Nephron (organoid): ENCODE measurements at regions not wholly inside any gene's neighbourhood (a gene's known extent, or its start where the extent isn't known, plus 50 kb on each side); places are given as distances from the start of the nearest gene placed in this dataset.

Experiments used
- H3K27ac Mint-ChIP-seq, 3 experiments: 2 replicates each; pipeline ENCODE4 v1.8.0; 2020; ENCODE audit warnings: mixed read lengths in 3 of 3, mild to moderate bottlenecking in 2 of 3, moderate library complexity in 1 of 3
- H3K27me3 Mint-ChIP-seq: 2 replicates; pipeline ENCODE4 v1.8.0; 2021; ENCODE audit warnings: low read depth, mild to moderate bottlenecking, moderate library complexity, mixed read lengths
- H3K36me3 Mint-ChIP-seq: 2 replicates; pipeline ENCODE4 v1.8.0; 2020; ENCODE audit warnings: low read depth, mixed read lengths
- H3K4me1 Mint-ChIP-seq: 2 replicates; pipeline ENCODE4 v1.8.0; 2020; ENCODE audit warnings: mixed read lengths
- H3K4me3 Mint-ChIP-seq, 3 experiments: 2 replicates each; pipeline ENCODE4 v1.8.0; 2020; ENCODE audit warnings: mild to moderate bottlenecking in 3 of 3, mixed read lengths in 3 of 3, moderate library complexity in 2 of 3
- H3K9me3 Mint-ChIP-seq: 2 replicates; pipeline ENCODE4 v1.8.0; 2020; ENCODE audit warnings: mixed read lengths
- CTCF ChIP-seq, 3 experiments: fragments of 200-600 bp; sonication (generic); IDR thresholded peaks; one replicate each; pipeline ENCODE4 v1.5.0; 2021; ENCODE audit warnings: antibody characterized with exemption in 3 of 3; ENCODE audit not compliant: unreplicated experiment in 3 of 3

GRCh38 chr11:119909495-119909894 lies 180.5 kb upstream of the NECTIN1 start:
- H3K4me1 Mint-ChIP-seq = peaks cover 26% of the 10 kb centered on the region
- peaks cover 14% of the 10 kb centered on the region for H3K27me3 Mint-ChIP-seq
- peaks cover 3% of the 10 kb centered on the region for H3K9me3 Mint-ChIP-seq
- H3K36me3 Mint-ChIP-seq = no peaks in the 10 kb centered on the region
- no peak overlapping the region for H3K27ac Mint-ChIP-seq
- TF ChIP-seq CTCF (IDR thresholded peaks at IDR 0.05; ENCODE audit: unreplicated experiment in 3 of 3) = no peak
- H3K4me3 Mint-ChIP-seq = no peak overlapping the region

- H3K27me3 Mint-ChIP-seq = peaks cover 12% of the 10 kb centered on the region
- TF ChIP-seq CTCF (IDR thresholded peaks at IDR 0.05; ENCODE audit: unreplicated experiment in 3 of 3) = no peak
- no peak overlapping the region for H3K27ac Mint-ChIP-seq
- peaks cover 2% of the 10 kb centered on the region for H3K9me3 Mint-ChIP-seq
- no peaks in the 10 kb centered on the region for H3K36me3 Mint-ChIP-seq
- peaks cover 26% of the 10 kb centered on the region for H3K4me1 Mint-ChIP-seq
- H3K4me3 Mint-ChIP-seq = no peak overlapping the region
Measured at GRCh38 chr11:119909077-119909476, 180.1 kb upstream of the NECTIN1 start.

- no peak for TF ChIP-seq CTCF (IDR thresholded peaks at IDR 0.05; ENCODE audit: unreplicated experiment in 3 of 3)
- H3K4me3 Mint-ChIP-seq = no peak overlapping the region
- H3K27ac Mint-ChIP-seq = peak overlapping the region in 1 of 3 experiments; percentile 46
- peaks cover 12% of the 10 kb centered on the region for H3K27me3 Mint-ChIP-seq
- H3K4me1 Mint-ChIP-seq = peaks cover 26% of the 10 kb centered on the region
- no peaks in the 10 kb centered on the region for H3K9me3 Mint-ChIP-seq
- H3K36me3 Mint-ChIP-seq = no peaks in the 10 kb centered on the region
Measured at GRCh38 chr11:119908573-119908904, 179.5 kb upstream of the NECTIN1 start.

GRCh38 chr11:119907878-119908572 lies 179.0 kb upstream of the NECTIN1 start:
- H3K4me1 Mint-ChIP-seq = peaks cover 29% of the 10 kb centered on the region
- H3K4me3 Mint-ChIP-seq = no peak overlapping the region
- TF ChIP-seq CTCF (IDR thresholded peaks at IDR 0.05; ENCODE audit: unreplicated experiment in 3 of 3) = no peak
- H3K27me3 Mint-ChIP-seq = peaks cover 12% of the 10 kb centered on the region
- H3K27ac Mint-ChIP-seq = peak overlapping the region in 1 of 3 experiments; percentile 46
- H3K9me3 Mint-ChIP-seq = no peaks in the 10 kb centered on the region
- no peaks in the 10 kb centered on the region for H3K36me3 Mint-ChIP-seq

- TF ChIP-seq CTCF (IDR thresholded peaks at IDR 0.05; ENCODE audit: unreplicated experiment in 3 of 3) = no peak
- Mint-ChIP-seq H3K4me3 (no peak overlapping the region), H3K27me3 (peaks cover 8% of the 10 kb centered on the region), H3K27ac (no peak overlapping the region), H3K4me1 (peaks cover 36% of the 10 kb centered on the region), H3K9me3 (no peaks in the 10 kb centered on the region), H3K36me3 (no peaks in the 10 kb centered on the region)
Measured at GRCh38 chr11:119907122-119907851, 178.3 kb upstream of the NECTIN1 start.

GRCh38 chr11:119906376-119906775 lies 177.4 kb upstream of the NECTIN1 start:
- no peaks in the 10 kb centered on the region for H3K9me3 Mint-ChIP-seq
- H3K4me3 Mint-ChIP-seq = no peak overlapping the region
- no peaks in the 10 kb centered on the region for H3K36me3 Mint-ChIP-seq
- H3K27ac Mint-ChIP-seq = no peak overlapping the region
- H3K27me3 Mint-ChIP-seq = peaks cover 11% of the 10 kb centered on the region
- peaks cover 36% of the 10 kb centered on the region for H3K4me1 Mint-ChIP-seq
- TF ChIP-seq CTCF (IDR thresholded peaks at IDR 0.05; ENCODE audit: unreplicated experiment in 3 of 3) = no peak
